Aorta (tissue), 5 donors: ENCODE measurements at regions not wholly inside any gene's neighbourhood (a gene's known extent, or its start where the extent isn't known, plus 50 kb on each side); places are given as distances from the start of the nearest gene placed in this dataset.

Source experiments
- ATAC-seq: fragments of 200-7000 bp; cut with Tn5 transposase; one replicate; pipeline ENCODE4 v1.9.1; 2022; ENCODE audit warnings: moderate library complexity; ENCODE audit not compliant: low FRiP score
- DNase-seq, 2 donors: peaks; one replicate each; pipeline ENCODE4 v3.0.0-alpha.2; 2020
- H3K27ac ChIP-seq, 2 donors: one replicate each; pipeline ENCODE4 v1.5.1; 2013; ENCODE audit warnings: low read length in 2 of 2, mild to moderate bottlenecking in 2 of 2, moderate library complexity in 2 of 2, control low read depth in 1 of 2, inconsistent platforms in 1 of 2, low read depth in 1 of 2
- H3K27me3 ChIP-seq, 2 donors: one replicate each; pipeline ENCODE4 v1.6.1; 2013; ENCODE audit warnings: control low read depth in 1 of 2, low read length in 1 of 2, mild to moderate bottlenecking in 1 of 2, moderate library complexity in 1 of 2; ENCODE audit not compliant: insufficient read depth in 2 of 2, control insufficient read depth in 1 of 2
- H3K36me3 ChIP-seq, 2 donors: one replicate each; pipeline ENCODE4 v1.6.1; 2013; ENCODE audit warnings: control low read depth in 1 of 2, low read length in 1 of 2, mild to moderate bottlenecking in 1 of 2; ENCODE audit not compliant: insufficient read depth in 2 of 2, control insufficient read depth in 1 of 2
- H3K4me1 ChIP-seq, 2 donors: one replicate each; pipeline ENCODE4 v1.6.1; 2013; ENCODE audit warnings: low read length in 2 of 2, control low read depth in 1 of 2, mild to moderate bottlenecking in 1 of 2, moderate library complexity in 1 of 2; ENCODE audit not compliant: insufficient read depth in 2 of 2, control insufficient read depth in 1 of 2
- H3K4me3 ChIP-seq, 2 donors: one replicate each; pipeline ENCODE4 v1.5.1; 2013; ENCODE audit warnings: low read length in 2 of 2, control low read depth in 1 of 2, mild to moderate bottlenecking in 1 of 2
- H3K9me3 ChIP-seq: one replicate; pipeline ENCODE4 v1.6.1; 2013; ENCODE audit warnings: mild to moderate bottlenecking, low read length; ENCODE audit not compliant: control insufficient read depth
- WGBS, 2 donors: extraction: QIAGEN DNeasy Blood & Tissue Kit; methylation state at CpG; one replicate each; pipeline ENCODE4 v1.1.7; 2013; 5-methylcytosine and 5-hydroxymethylcytosine counted together
- intact Hi-C, 2 donors: fragments of 100-400 bp; cut with DNase I; formaldehyde crosslinking; loops; one replicate each; pipeline versions ENCODE4 v1.14.2 to v1.15.0; 2022
- donor health status: healthy with polysubstance abuse.
- donor health status: Bipolar disorder and iron deficiency.
- donor health status: DM: no; HTN: no; CAD: no.
- donor health status: DM: no; HTN: no; CAD: no.
- donor health status: DM: yes; HTN: yes; CAD: no.

DNA sequence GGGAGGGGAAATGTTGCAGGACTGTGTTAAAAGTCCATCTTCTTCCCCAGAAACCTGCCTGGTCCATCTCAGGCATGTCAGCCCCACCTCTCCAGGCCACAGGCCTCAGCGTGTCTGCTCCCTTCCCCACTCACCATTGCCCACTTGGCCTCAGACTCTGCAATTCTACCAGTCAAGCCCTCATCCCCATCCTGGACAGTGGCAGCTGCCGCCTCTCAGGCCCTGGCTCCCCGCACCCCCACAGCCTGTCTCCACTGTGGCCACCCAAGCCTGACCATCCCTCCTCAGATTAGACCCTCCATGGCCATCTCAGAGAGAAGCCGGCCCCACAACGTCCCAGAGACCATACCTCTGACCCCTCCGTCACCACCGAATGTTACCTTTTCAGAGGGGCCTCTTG, 89.9 kb downstream of the BARX1 start:
- Histone ChIP-seq H3K4me3 (no peak overlapping the region), H3K27ac (no peak overlapping the region), H3K4me1 (no peaks in the 10 kb centered on the region), H3K36me3 (no peaks in the 10 kb centered on the region), H3K27me3 (no peaks in the 10 kb centered on the region), H3K9me3 (no peaks in the 10 kb centered on the region)
- intact Hi-C loops, result no loop called here
- no peak for ATAC-seq
- WGBS, 2 donors, result 94 to 95% methylated on average over 7 of the region's 7 CpGs
- DNase-seq, result no peak

DNA sequence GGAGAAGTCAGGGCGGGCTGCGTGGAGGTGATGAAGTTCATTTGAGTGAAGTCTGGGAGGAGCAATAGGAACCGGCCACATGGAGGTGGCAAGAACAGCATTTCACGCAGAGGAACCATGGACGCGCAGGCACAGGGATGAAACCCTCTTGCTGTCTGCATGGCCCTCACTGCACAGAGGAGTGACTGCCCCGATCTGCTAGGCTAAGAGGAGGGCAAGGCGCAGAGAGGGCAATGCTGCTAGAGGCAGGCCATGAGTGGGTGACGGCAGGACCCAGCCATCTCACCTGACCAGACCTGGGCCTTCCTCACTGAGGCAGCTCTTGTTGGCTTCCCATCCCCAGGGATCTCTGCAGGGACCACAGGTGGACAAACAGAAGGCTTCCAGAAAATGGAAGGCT, 90.3 kb downstream of the BARX1 start:
- intact Hi-C loops, result no loop called here
- WGBS, 2 donors, result 94 to 95% methylated on average over 9 of the region's 9 CpGs
- H3K4me3 ChIP-seq, result no peak overlapping the region
- H3K27me3 ChIP-seq, result no peaks in the 10 kb centered on the region
- DNase-seq (peak in 1 of 2 donors; percentile 54), ATAC-seq (no peak)
- H3K4me1 ChIP-seq, result no peaks in the 10 kb centered on the region
- H3K9me3 ChIP-seq, result no peaks in the 10 kb centered on the region
- no peaks in the 10 kb centered on the region for H3K36me3 ChIP-seq
- no peak overlapping the region for H3K27ac ChIP-seq

DNA sequence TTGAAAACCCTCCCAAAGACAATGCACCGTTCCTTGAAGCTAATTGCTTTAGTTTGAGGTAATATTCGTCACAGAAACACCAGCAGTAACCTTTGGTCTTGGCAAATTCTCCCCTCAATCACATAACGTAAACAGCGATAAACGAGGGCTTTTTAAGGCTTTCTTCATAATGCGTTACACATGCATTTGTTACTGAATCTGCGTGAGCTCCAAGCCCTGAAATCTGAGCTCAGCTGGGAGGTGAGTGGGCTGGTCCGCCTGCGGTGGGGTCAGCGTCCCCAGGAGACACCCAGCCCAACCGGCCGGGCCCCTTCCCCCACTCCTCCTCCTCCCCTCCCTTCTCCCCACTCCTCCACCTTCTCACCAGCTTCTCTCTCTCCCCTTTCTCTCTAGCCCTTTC, 91.1 kb downstream of the BARX1 start:
- no peaks in the 10 kb centered on the region for H3K9me3 ChIP-seq
- H3K27me3 ChIP-seq, result no peaks in the 10 kb centered on the region
- H3K36me3 ChIP-seq, result no peaks in the 10 kb centered on the region
- ATAC-seq, result no peak
- DNase-seq, result no peak
- WGBS, 2 donors, result 39 to 46% methylated on average over 12 of the region's 12 CpGs
- no peak overlapping the region for H3K4me3 ChIP-seq
- no peaks in the 10 kb centered on the region for H3K4me1 ChIP-seq
- intact Hi-C loops, result no loop called here
- no peak overlapping the region for H3K27ac ChIP-seq

DNA sequence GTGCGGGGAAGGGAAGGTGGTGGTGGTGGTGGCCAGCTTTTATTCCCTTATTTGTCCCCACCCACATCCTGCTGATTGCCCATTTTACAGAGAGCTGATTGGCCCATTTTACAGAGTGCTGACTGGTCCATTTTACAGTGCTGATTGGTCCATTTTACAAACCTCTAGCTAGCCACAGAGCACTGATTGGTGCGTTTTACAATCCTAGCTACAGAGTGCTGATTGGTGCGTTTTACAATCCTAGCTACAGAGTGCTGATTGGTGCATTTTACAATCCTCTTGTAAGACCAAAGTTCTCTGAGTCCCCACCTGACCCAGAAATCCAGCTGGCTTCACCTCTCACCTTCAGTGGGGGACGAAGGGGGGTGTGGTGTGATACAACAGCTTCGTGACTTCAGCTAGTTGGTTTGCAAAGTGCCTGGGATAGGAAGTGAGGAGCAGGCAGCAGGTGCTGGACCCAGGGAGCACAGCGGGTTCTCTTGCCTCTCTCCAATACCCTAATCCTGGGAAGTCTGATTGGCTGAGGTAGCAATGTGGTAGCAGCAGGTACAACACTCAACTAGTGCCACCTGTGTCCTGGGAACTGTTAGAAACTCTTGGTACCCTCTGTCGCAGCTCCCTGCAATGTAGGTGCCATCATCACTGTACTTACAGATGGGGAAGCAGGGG, 92.1 kb downstream of the BARX1 start:
- H3K27ac ChIP-seq, result no peak overlapping the region
- intact Hi-C loops, result no loop called here
- H3K4me3 ChIP-seq, result no peak overlapping the region
- no peaks in the 10 kb centered on the region for H3K36me3 ChIP-seq
- H3K9me3 ChIP-seq, result no peaks in the 10 kb centered on the region
- ATAC-seq (no peak), DNase-seq (no peak)
- no peaks in the 10 kb centered on the region for H3K27me3 ChIP-seq
- 93 to 97% methylated on average over 6 of the region's 7 CpGs for WGBS, 2 donors
- no peaks in the 10 kb centered on the region for H3K4me1 ChIP-seq

DNA sequence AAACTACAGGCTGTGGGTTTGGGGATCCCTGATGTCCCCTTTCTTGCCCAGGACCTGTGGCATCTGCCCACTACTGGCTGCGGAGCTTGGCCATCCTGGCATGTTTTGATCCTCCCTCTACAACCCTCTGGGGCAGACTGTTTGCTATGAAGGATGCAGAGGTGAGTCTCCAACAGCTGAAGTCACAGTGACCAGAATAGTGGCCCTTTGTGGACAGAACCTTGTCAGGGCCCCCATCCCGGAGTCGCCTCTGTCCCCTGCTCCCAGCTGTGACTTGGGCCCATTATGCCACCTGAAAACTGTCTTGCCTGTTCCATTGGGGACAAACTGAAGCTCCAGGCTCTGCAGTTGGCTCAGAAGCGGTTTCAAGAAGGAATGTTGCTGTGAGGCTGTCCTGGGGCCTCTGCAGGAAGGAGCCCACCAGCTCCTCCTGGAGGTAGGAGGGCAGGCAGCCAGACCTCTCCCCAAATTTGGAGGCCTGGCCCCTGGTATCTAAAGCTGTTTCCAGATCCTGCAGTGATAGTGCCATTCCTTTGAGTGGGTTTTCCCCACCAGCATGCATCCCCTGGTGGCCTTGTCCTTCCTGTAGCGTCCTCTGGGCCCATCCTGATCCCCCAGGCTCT, 93.3 kb downstream of the BARX1 start:
- H3K27ac ChIP-seq, result no peak overlapping the region
- 94 to 97% methylated on average over 5 of the region's 5 CpGs for WGBS, 2 donors
- H3K4me3 ChIP-seq, result no peak overlapping the region
- H3K4me1 ChIP-seq, result no peaks in the 10 kb centered on the region
- ATAC-seq (no peak), DNase-seq (no peak)
- no peaks in the 10 kb centered on the region for H3K9me3 ChIP-seq
- H3K36me3 ChIP-seq, result no peaks in the 10 kb centered on the region
- H3K27me3 ChIP-seq, result no peaks in the 10 kb centered on the region
- intact Hi-C loops, result no loop called here

DNA sequence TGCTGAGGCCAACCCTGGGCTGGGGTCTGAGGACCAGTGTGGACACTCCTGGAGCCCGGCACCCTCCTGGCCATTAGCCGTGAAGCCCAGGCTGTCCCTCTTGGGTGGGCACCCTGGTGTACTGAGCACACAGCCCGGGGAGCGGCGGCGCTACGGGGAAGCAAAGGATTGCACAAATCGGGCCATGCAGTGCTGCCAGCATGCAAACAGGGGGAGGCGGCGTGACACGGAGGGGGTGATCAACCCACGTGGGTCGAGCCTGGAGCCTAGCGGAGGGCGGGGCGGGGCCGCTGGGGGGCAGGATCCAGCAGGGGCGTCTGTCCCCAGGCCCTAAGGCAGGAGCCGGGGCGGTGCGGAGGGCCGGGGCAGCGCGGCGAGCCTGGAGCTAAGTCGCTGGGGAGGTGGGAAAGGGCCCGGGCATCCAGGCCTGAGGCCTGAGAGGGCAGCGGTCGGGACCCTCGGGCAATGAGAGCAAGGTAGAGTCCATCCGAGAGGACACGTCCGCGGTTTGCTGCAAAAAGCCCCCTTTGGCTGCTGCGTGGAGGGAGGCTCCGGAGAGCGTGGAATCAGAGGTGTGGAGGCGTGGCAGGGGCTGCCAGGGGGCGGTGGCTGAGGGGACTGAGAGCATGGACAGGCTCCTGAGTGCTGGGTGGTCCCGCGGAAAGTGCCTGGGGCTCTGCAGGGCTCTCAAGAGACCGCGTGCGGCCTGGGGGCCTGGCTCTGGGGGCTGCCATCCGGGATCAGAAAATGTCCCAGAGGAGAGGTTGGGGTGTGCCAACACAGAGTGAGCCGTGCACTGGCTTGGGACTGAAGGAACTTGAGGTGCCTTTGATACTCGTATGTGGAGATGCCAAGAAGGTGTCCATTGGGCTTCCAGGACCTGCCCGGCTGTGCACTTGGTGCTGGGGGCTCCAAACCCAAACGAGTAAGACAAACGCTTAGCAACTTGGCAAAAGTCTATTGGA, 94.2 kb downstream of the BARX1 start:
- ATAC-seq (no peak), DNase-seq (peak in 1 of 2 donors; percentile 67)
- Histone ChIP-seq H3K27ac (no peak overlapping the region), H3K4me1 (no peaks in the 10 kb centered on the region), H3K36me3 (no peaks in the 10 kb centered on the region), H3K4me3 (no peak overlapping the region), H3K27me3 (no peaks in the 10 kb centered on the region), H3K9me3 (no peaks in the 10 kb centered on the region)
- 18 to 20% methylated on average over 50 of the region's 50 CpGs for WGBS, 2 donors
- intact Hi-C loops, result no loop called here

DNA sequence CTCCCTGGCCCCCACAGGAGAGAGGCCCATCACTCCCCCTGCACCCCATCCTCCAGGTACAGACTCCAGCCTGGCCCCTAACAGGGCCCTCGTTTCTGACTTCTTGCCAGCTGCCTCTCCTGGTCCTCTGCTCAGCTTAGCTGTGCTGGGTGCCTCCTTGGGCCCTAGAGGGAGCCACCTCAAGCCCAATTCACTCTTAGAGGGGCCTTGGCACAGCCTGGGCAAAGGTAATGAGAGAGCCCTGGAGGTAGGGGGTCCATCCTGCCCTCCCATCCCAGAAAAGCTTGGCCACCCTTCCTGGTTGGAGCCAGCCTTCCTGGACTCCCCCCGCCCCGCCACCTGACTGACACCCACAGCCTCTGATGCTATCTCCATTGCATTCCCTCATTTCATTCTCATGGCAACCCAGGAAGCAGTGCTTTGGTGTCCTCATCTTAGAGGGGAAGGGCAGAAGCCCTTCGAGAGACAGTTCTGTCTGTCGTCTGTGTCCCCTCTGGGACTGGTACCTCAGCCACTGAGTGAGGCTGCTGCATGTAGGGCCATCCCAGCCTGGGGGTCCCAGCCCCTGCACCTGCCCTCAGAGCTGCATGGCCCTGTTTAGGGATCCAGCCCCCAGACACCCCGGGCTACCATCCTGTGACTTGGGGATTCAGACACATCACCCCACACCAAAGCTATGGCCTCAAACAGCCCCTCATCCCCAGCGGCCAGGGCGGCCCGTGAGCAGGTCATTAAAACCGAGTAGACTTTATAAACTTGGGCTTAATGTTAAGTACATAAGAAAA, 95.5 kb downstream of the BARX1 start:
- DNase-seq (no peak), ATAC-seq (peak; percentile 37)
- no peaks in the 10 kb centered on the region for H3K9me3 ChIP-seq
- intact Hi-C loops, result no loop called here
- 91% methylated on average over 10 of the region's 10 CpGs for WGBS, 2 donors
- no peaks in the 10 kb centered on the region for H3K27me3 ChIP-seq
- no peaks in the 10 kb centered on the region for H3K36me3 ChIP-seq
- H3K27ac ChIP-seq, result no peak overlapping the region
- H3K4me3 ChIP-seq, result no peak overlapping the region
- no peaks in the 10 kb centered on the region for H3K4me1 ChIP-seq

DNA sequence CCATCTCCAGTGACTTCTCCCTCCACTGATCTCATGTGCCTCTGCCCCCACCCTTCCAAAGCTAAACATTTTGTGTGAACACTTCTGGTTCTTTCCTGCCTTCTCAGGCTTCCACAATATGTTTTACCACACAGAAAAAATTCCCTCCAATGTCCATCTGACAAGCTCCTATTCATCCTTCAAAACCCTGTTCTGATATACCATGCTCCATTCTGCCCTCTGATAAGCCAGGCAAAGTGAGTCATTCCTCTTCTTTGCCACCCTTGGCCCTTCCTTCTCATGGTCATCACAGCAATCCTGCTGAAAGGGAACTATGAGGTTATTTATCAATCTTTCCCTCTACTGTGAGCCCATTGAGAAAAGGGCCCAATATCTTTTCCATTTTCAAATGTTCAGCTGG, 97.6 kb downstream of the BARX1 start:
- no peak overlapping the region for H3K4me3 ChIP-seq
- no peak for ATAC-seq
- H3K27me3 ChIP-seq, result no peaks in the 10 kb centered on the region
- no peak overlapping the region for H3K27ac ChIP-seq
- no peak for DNase-seq
- H3K9me3 ChIP-seq, result no peaks in the 10 kb centered on the region
- H3K4me1 ChIP-seq, result no peaks in the 10 kb centered on the region
- intact Hi-C loops, result no loop called here
- no peaks in the 10 kb centered on the region for H3K36me3 ChIP-seq
